Ramos (cell line): ENCODE measurements at regions not wholly inside any gene's neighbourhood (a gene's known extent, or its start where the extent isn't known, plus 50 kb on each side); places are given as distances from the start of the nearest gene placed in this dataset.
"Not testable (repeated sequence)": the region's sequence is repeated elsewhere in the genome, so short reads cannot be mapped to it uniquely, and the experiment has no call there.

Experiments
- in situ Hi-C: fragments of 300-500 bp; cut with MboI; formaldehyde crosslinking; loops from one replicate; pipeline ENCODE4 v1.14.3; 2022; ENCODE audit warnings: low sequenced_read_pairs; ENCODE audit not compliant: unreplicated experiment

GRCh38 chr15:31635715-31636114 lies 309.1 kb downstream of the KLF13 start:
- in situ Hi-C loops = not testable (repeated sequence)

GRCh38 chr15:31636911-31637310 lies 310.3 kb downstream of the KLF13 start:
- in situ Hi-C loops = not testable (repeated sequence)

- in situ Hi-C loops = not testable (repeated sequence)
Observed at GRCh38 chr15:31643955-31644354, 317.3 kb downstream of the KLF13 start.

- in situ Hi-C loops = not testable (repeated sequence)
Observed at GRCh38 chr15:31644761-31645160, 318.1 kb downstream of the KLF13 start.

GRCh38 chr15:31647337-31647826 lies 320.7 kb downstream of the KLF13 start:
- in situ Hi-C loops = not testable (repeated sequence)

GRCh38 chr15:31649634-31650033 lies 323.0 kb downstream of the KLF13 start:
- in situ Hi-C loops = not testable (repeated sequence)

- in situ Hi-C loops = not testable (repeated sequence)
Observed at GRCh38 chr15:31650055-31650701, 323.5 kb downstream of the KLF13 start.

GRCh38 chr15:31656915-31657314 lies 330.3 kb downstream of the KLF13 start:
- in situ Hi-C loops = not testable (repeated sequence)

GRCh38 chr15:31660816-31661215 lies 334.2 kb downstream of the KLF13 start:
- in situ Hi-C loops = no loop called here

GRCh38 chr15:31665732-31666131 lies 339.1 kb downstream of the KLF13 start:
- in situ Hi-C loops = not testable (repeated sequence)

GRCh38 chr15:31669158-31669908 lies 342.7 kb downstream of the KLF13 start:
- in situ Hi-C loops = not testable (repeated sequence)

GRCh38 chr15:31673263-31673662 lies 346.6 kb downstream of the KLF13 start:
- in situ Hi-C loops = not testable (repeated sequence)

GRCh38 chr15:31681529-31682259 lies 348.6 kb upstream of the CHRNA7 start:
- in situ Hi-C loops = not testable (repeated sequence)

GRCh38 chr15:31687088-31687487 lies 343.2 kb upstream of the CHRNA7 start:
- in situ Hi-C loops = not testable (repeated sequence)

GRCh38 chr15:31696509-31696908 lies 333.8 kb upstream of the CHRNA7 start:
- in situ Hi-C loops = not testable (repeated sequence)

- in situ Hi-C loops = not testable (repeated sequence)
Observed at GRCh38 chr15:31705076-31705678, 325.1 kb upstream of the CHRNA7 start.

- in situ Hi-C loops = not testable (repeated sequence)
Observed at GRCh38 chr15:31707944-31708702, 322.2 kb upstream of the CHRNA7 start.

- in situ Hi-C loops = not testable (repeated sequence)
Observed at GRCh38 chr15:31708703-31709327, 321.5 kb upstream of the CHRNA7 start.

- in situ Hi-C loops = not testable (repeated sequence)
Observed at GRCh38 chr15:31709479-31709878, 320.8 kb upstream of the CHRNA7 start.
